CD4-positive, alpha-beta T cell treated with Interleukin-17A for 4 hours (primary cell): ENCODE measurements at regions not wholly inside any gene's neighbourhood (a gene's known extent, or its start where the extent isn't known, plus 50 kb on each side); places are given as distances from the start of the nearest gene placed in this dataset.

ENCODE experiments used
- DNase-seq: peaks from one replicate; pipeline ENCODE4 v3.0.0-alpha.2; 2020; ENCODE audit warnings: mixed read lengths

DNA sequence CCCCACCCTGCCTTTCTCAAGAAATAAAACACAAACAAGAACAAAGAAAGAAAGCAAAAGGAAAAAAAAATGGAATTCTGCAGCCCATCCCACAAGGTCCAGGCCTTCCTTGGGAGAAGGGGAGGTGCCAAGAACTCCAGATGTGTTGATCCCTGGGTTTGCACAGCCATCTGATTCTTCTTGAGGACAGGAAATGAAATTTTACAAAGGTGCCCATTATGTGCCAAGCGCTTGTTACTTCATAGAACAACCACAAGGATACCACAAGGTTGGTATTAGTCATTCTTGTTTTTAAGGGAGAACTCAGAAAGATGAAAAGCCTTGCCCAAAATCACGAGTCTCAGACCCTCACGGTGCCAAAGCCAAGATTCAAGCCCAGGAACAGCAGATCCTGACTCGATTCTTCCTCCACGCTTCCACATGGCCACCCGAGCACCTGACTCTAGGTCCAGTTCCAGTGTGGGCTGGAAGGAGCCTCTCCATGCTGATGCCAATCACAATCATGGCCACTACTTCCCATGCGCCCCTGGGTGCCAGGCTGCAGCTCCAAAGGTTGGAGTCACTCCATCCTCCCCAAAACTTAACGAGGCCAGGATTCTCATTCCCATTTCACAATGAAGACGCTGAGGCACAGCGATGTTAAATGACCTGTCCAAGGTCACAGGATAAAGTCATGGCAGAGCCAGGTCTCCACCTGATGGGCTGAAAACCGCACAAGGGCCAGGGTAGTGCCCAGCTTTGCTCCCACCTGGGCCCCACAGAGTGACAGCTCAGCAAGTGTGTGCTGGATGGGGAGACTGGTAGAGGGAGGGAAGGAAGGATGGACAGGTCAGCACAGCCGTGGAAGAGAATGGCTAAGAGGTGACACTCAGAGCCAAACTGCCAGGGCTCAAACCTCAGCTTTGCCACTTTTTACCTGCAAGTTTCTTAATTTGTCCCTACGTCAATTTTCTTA, 66.7 kb upstream of the TOP1 start:
- DNase-seq: no peak

- peak; percentile 77 for DNase-seq
Measured at GRCh38 chr20:40962733-40963504, 65.7 kb upstream of the TOP1 start.

DNA sequence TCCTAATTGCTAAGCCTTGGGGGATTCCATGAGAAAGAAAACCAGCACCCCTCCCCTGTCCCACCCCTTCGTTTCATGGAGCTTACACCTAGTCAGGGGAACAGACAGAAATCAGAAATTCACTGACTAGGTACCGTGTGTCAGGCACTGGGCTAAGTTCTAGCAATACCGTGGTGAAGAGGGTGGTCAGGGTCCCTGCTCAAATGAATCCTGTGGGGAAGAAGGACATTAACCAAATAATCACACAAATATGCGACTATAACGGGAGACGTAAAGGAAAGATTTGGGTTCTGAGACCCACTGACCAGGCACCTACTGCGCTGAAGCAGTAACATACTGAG, 65.1 kb upstream of the TOP1 start:
- no peak for DNase-seq

GRCh38 chr20:40965671-40966070, 63.0 kb upstream of the TOP1 start:
- no peak for DNase-seq

GRCh38 chr20:40966103-40966502, 62.5 kb upstream of the TOP1 start:
- no peak for DNase-seq

DNA sequence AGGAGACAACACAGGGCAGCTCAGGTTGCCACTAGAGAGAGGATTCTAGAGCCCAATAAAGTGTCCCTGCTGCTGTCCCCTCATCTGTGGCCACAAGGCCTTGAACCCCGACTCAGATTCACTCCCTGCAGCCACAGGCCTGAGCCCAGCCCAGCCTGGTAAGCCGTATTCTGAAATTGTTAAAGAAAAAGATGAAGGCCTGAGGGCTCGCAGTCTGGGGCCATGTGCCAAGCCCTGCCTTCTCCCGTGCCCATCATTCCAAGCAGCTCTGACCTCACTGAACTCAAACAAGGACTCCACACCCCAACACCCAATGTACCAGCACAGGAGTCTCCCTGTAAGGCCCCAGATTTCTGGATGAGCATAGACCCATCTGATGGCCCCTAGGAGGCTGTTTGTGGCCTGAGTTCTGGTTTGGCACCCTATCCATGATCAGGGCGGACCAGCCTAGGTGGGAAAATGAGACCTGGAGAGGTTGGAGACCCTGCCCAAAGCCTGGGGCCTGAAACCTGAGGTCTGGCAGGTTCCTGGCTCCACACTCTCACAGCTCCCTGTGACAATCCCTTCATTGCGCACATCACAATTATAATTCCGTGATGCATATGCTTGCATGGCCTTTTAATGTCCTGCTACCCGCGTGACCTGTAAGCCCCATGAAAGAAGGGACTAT, 62.0 kb upstream of the TOP1 start:
- DNase-seq: no peak

- DNase-seq: no peak
Measured at GRCh38 chr20:40967700-40968099, 60.9 kb upstream of the TOP1 start.

DNA sequence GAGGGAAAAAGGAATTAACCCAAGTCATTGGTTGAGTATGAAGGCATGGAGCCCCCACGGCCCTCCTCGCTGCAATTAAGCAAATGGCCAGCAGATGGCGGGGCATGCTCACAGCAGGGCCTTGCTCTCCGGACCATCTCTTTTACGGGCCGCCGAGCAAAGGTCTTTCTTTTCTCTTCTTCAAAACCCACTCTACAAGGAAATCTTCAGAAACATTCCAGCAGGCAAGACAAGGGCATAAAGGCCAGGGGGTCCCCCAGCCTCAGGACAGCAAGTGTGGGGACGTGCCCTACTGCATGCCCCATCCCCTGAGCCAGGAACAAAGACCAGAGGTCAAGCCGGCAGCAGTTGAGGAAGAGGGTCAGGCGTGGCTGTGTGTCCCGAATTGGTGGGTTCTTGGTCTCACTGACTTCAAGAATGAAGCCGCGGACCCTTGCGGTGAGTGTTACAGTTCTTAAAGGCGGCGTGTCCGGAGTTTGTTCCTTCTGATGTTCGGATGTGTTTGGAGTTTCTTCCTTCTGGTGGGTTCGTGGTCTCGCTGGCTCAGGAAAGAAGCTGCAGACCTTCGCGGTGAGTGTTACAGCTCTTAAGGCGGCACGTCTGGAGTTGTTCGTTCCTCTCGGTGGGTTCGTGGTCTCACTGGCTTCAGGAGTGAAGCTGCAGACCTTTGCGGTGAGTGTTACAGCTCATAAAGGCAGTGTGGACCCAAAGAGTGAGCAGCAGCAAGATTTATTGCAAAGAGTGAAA, 59.6 kb upstream of the TOP1 start:
- peak; percentile 90 for DNase-seq

GRCh38 chr20:40970218-40970617, 58.4 kb upstream of the TOP1 start:
- DNase-seq: no peak

DNA sequence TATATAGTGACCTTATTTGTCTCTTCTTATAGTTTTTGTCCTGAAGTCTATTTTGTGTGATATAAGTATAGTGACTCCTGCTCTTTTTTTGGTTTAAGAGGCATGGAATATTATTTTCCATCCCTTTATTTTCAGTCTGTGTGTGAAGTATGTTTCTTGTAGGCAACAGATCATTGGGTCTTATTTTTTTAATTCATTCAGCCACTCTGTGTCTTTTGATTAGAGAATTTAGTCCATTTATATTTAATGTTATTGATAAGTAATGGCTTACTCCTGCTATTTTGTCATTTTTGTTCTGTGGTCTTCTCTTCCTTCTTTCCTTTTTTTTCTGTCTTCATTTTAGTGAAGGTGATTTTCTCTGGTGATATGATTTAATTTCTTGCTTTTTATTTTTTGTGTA, 51.4 kb upstream of the TOP1 start:
- DNase-seq: no peak

DNA sequence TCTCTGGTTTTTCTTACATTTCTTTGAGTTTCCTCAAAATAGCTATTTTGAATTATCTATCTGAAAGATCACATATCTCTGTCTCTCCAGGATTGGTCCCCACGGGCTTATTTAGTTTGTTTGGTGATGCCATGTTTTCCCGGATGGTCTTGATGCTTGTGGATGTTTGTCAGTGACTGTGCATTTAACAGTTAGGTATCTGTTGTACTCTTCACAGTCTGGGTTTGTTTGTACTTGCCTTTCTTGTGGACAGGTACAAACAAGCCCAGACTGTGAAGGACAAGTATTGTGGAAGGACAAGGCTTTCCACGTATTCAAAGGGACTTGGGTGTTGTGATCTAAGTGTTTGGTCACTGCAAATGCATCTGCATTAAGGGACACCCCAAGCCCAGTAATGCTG, 49.9 kb upstream of the TOP1 start:
- no peak for DNase-seq
